Fibroblast of villous mesenchyme (primary cell): ENCODE measurements at regions not wholly inside any gene's neighbourhood (a gene's known extent, or its start where the extent isn't known, plus 50 kb on each side); places are given as distances from the start of the nearest gene placed in this dataset.

ENCODE experiments used
- DNase-seq: peaks from one replicate; pipeline ENCODE4 v3.0.0-alpha.2; 2010; ENCODE audit warnings: low read depth
- H3K4me3 ChIP-seq: 2 replicates; pipeline ENCODE4 v1.5.1; 2011; ENCODE audit warnings: low read depth, mild to moderate bottlenecking, low read length
- TF ChIP-seq, protein P1 (sequence below): IDR thresholded peaks from 2 replicates; pipeline ENCODE4 v1.5.1; 2012; ENCODE audit warnings: low read depth, mild to moderate bottlenecking, low read length; ENCODE audit not compliant: insufficient read depth

DNA sequence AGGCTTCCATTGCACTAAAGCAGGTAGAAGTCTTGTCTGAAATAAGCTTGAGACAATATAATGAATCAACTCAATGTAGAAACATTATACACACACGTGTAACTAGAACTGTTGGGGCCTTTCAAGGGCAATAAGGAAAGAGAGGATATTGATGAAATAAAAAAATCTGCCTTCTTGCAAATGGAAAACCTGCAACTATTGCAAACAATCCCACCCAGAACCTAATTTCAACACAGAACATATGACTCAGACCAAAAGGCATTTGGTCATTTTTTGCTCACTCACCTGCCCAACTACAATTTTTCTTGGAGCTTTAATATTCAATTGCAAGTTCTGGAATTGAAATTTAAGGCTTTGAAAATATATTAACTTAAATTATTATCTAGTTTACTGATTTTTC, 900.1 kb downstream of the TTLL7 start:
- no peak overlapping the region for H3K4me3 ChIP-seq

DNA sequence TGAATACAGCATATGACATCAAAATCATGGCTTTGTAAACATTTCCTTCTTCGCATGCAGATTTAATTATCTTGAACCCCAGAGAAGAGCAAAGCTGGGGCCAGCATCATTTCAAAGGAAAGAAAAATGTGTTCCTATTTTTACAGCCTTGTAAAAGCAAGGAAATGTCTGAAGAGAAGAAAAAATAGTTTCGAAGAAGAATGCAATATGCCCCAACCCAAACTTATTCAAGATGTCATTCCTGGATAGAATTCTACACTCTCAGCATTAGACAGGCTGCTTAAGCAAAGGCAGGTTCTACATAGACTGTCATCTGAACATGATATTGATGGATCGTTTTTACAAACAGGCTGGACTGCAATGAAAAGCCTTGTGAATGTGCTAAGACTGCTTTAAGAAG, 900.8 kb downstream of the TTLL7 start:
- H3K4me3 ChIP-seq: no peak overlapping the region
- TF ChIP-seq, protein P1, sequence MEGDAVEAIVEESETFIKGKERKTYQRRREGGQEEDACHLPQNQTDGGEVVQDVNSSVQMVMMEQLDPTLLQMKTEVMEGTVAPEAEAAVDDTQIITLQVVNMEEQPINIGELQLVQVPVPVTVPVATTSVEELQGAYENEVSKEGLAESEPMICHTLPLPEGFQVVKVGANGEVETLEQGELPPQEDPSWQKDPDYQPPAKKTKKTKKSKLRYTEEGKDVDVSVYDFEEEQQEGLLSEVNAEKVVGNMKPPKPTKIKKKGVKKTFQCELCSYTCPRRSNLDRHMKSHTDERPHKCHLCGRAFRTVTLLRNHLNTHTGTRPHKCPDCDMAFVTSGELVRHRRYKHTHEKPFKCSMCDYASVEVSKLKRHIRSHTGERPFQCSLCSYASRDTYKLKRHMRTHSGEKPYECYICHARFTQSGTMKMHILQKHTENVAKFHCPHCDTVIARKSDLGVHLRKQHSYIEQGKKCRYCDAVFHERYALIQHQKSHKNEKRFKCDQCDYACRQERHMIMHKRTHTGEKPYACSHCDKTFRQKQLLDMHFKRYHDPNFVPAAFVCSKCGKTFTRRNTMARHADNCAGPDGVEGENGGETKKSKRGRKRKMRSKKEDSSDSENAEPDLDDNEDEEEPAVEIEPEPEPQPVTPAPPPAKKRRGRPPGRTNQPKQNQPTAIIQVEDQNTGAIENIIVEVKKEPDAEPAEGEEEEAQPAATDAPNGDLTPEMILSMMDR: no peak
- no peak for DNase-seq

More for the DNA sequence above, 900.1 kb downstream of the TTLL7 start:
- no peak for DNase-seq
- TF ChIP-seq, protein P1: no peak

DNA sequence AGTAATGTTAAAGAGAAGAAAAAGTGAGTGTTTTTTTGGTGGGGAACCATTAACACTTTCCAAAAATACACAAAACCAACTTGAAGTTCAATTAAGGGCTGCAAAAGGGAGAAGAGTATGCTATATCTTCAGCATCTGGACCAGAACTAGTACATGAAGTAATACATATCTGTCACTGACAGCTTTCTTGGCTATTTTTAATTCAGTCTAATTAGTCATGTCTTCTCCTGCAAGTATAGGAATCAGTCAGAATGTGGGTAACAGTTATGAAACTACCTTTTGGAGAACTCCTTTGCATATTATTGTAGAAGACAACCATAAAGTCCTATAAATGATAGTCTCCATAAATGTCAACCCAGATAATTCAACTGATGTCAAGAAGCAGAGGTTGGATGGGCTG, 901.2 kb downstream of the TTLL7 start:
- TF ChIP-seq, protein P1: no peak
- DNase-seq: no peak
- no peak overlapping the region for H3K4me3 ChIP-seq

DNA sequence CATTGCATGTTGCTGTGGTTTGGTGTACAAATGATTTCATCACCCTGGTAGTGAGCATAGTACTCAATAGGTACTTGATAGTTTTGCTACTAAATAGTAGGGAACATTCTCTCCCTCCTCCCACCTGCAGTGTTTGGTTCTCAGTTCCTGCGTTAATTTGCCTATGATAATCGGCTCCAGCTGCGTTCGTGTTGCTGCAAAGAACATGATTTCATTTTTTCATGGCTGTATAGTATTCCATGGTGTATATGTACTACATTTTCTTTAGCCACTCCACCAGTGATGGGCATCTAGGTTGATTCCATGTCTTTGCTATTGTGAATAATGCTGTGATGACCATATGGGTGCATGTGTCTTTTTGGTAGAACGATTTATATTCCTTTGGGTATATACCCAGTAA, 903.4 kb downstream of the TTLL7 start:
- DNase-seq: no peak
- no peak overlapping the region for H3K4me3 ChIP-seq
- TF ChIP-seq, protein P1: no peak

DNA sequence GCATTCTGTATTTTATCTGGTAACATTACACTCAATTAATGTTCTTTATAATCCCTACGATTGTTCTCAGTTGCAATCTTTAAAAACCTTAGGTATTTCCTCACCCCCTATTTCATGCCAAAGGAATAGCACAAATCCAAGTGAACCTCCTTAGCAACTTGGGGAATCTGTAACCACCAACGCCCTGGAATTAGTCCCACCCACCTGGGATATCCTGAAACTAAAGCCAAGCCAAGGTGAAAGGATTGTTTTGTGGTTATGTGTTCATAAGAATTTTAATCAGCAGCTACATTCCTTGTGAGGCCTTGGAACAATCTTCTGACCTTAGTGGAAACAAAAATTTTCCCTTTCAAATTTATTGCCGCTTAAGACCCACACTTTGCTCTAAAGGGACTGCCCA, 908.7 kb downstream of the TTLL7 start:
- DNase-seq: no peak
- no peak overlapping the region for H3K4me3 ChIP-seq
- TF ChIP-seq, protein P1: no peak

DNA sequence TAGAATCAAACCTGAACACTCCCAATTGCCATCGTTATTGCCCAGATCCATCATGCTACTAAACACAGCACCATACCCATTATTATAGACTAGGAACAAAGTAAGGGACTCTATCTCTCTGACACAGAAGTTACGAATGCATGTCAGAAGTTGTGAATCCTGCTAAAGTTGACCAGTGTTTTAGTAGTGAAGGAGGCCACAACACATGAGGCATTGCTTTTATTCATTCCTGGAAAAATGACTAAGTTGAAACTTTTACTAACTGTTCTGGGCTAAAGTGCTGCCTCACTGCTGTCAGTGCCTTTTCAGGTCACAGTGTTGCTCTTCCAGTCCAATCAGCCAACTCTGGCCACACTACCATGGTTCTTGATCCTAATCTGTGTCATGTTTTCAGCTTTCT, 911.1 kb downstream of the TTLL7 start:
- TF ChIP-seq, protein P1: no peak
- H3K4me3 ChIP-seq: no peak overlapping the region
- no peak for DNase-seq

DNA sequence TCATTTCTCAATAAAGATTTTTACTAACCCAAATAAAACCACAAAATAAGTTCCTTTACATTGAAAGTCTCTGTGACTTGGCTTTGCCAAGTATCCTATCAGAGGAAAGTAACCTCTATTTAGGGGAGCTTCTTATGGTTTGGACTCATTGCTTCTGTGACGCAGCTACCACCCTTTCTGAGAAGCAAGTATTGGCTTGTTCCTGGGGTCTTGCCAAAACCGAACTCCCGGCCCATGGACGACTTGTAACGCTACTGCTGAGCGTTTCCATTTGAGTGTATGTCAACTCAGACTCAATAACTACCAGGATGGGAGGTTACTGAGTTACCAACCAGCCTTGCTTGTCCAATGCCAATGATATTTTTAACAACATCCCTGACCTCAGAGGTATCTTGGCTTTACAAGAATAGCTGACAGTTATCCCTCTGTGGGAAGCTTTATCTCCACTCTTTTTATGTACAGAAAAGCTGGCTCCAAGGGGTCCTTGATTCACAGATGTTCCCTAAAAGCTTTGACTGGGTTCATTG, 911.9 kb downstream of the TTLL7 start:
- DNase-seq: no peak
- no peak overlapping the region for H3K4me3 ChIP-seq

More for the DNA sequence above, 911.9 kb downstream of the TTLL7 start:
- TF ChIP-seq, protein P1: no peak
